ENCODE measurements at regions not wholly inside any gene's neighbourhood (a gene's known extent, or its start where the extent isn't known, plus 50 kb on each side); places are given as distances from the start of the nearest gene placed in this dataset.

- TF ChIP-seq MTA2 (IDR thresholded peaks at IDR 0.05; ENCODE audit: low read depth) (no peak), EGR1 (IDR thresholded peaks at IDR 0.05; ENCODE audit: borderline replicate concordance in 1 of 2, low read depth in 2 of 2, low read length in 2 of 2) (no peak)
Measured at GRCh38 chr3:188053710-188054380, 100.1 kb upstream of the LPP start (continued).

- DNase-seq (ENCODE audit: low read depth, low spot score) (no peak), FAIRE-seq (no peak), ATAC-seq (no peak)
- no peaks in the 10 kb centered on the region for H4K20me1 ChIP-seq (ENCODE audit: control insufficient read depth, insufficient read depth)
- no peak overlapping the region for H3K4me2 ChIP-seq (ENCODE audit: control insufficient read depth, insufficient read depth)
- ChIA-PET SMC1A (ENCODE audit: uncharacterized antibody, unreplicated experiment) (interaction anchor here (1.0 kb wide), 1 partner anchor 307 kb away, joined by 3 read pairs; no protein-coding TSS in a partner anchor), POLR2A (no interaction called here), CTCF (no interaction called here), RAD21 (ENCODE audit: unreplicated experiment) (no interaction called here)
- no peak overlapping the region for H3K9ac ChIP-seq (ENCODE audit: control insufficient read depth, insufficient read depth, low read length)
- intact Hi-C loops (cut with micrococcal nuclease; ENCODE audit: unreplicated experiment) (no loop called here), in situ Hi-C loops (cut with MboI) (no loop called here)
- H3K79me2 ChIP-seq (ENCODE audit: control insufficient read depth, insufficient read depth, low read length) = no peaks in the 10 kb centered on the region
- no peak overlapping the region for H3K27ac ChIP-seq (ENCODE audit: control insufficient read depth, insufficient read depth)
- H3K36me3 ChIP-seq (ENCODE audit: control insufficient read depth in 2 of 2, insufficient read depth in 2 of 2, low read length in 1 of 2) = no peaks in the 10 kb centered on the region
- 12% methylated on average over 4 of the region's 4 CpGs for WGBS (ENCODE audit: insufficient coverage, insufficient replicate concordance, low lambda C conversion rate, missing lambda C conversion rate)
- H3K4me1 ChIP-seq (ENCODE audit: control insufficient read depth, insufficient read depth, low read length) = no peaks in the 10 kb centered on the region
- H3K27me3 ChIP-seq (replicated peaks in 1 of 2; ENCODE audit: control insufficient read depth in 2 of 2, insufficient read depth in 2 of 2, low read length in 1 of 2) = peaks cover 2 to 4% of the 10 kb centered on the region in 2 experiments
- TF ChIP-seq JUNB (IDR thresholded peaks at IDR 0.05) = no peak
- TF ChIP-seq SIX5 (IDR thresholded peaks at IDR 0.05; ENCODE audit: low read depth, low read length, severe bottlenecking) = no peak
- TF ChIP-seq ZNF274 (IDR thresholded peaks at IDR 0.05; ENCODE audit: insufficient read depth, insufficient read length) = no peak
- TF ChIP-seq POU2F2 (IDR thresholded peaks at IDR 0.05; ENCODE audit: borderline replicate concordance, low read depth, low read length) = no peak
- no peak for TF ChIP-seq SP1 (IDR thresholded peaks at IDR 0.05; ENCODE audit: low read depth, low read length)
- TF ChIP-seq ZZZ3 (IDR thresholded peaks at IDR 0.05; ENCODE audit: control insufficient read depth, insufficient read length, low read depth) = no peak
- TF ChIP-seq JUND (IDR thresholded peaks at IDR 0.05; ENCODE audit: low read depth, low read length) = no peak
- TF ChIP-seq CREB1 (IDR thresholded peaks at IDR 0.05; ENCODE audit: low read depth) = no peak
- TF ChIP-seq SMARCA5 (IDR thresholded peaks at IDR 0.05) = no peak
- no TSS peak for BruUV-seq (replicated peaks)
- no peak overlapping the region for H3K4me3 ChIP-seq
- no peaks in the 10 kb centered on the region for H3K9me3 ChIP-seq (replicated peaks; ENCODE audit: control insufficient read depth, insufficient read depth, low read length)
- H2AFZ ChIP-seq (ENCODE audit: control insufficient read depth, low read depth, low read length) = no peak overlapping the region
Measured at GRCh38 chr3:188054541-188054940, 99.4 kb upstream of the LPP start.
